IPS-NIHi11 (cell line): ENCODE measurements at regions not wholly inside any gene's neighbourhood (a gene's known extent, or its start where the extent isn't known, plus 50 kb on each side); places are given as distances from the start of the nearest gene placed in this dataset.
"Not testable (repeated sequence)": the region's sequence is repeated elsewhere in the genome, so short reads cannot be mapped to it uniquely, and the experiment has no call there.

Source experiments
- DNase-seq: peaks from one replicate; pipeline ENCODE4 v3.0.0; 2012; ENCODE audit warnings: mixed read lengths, low spot score

GRCh38 chr4:188287169-188287894 lies 148.1 kb downstream of the TRIML1 start:
- no peak for DNase-seq

DNA sequence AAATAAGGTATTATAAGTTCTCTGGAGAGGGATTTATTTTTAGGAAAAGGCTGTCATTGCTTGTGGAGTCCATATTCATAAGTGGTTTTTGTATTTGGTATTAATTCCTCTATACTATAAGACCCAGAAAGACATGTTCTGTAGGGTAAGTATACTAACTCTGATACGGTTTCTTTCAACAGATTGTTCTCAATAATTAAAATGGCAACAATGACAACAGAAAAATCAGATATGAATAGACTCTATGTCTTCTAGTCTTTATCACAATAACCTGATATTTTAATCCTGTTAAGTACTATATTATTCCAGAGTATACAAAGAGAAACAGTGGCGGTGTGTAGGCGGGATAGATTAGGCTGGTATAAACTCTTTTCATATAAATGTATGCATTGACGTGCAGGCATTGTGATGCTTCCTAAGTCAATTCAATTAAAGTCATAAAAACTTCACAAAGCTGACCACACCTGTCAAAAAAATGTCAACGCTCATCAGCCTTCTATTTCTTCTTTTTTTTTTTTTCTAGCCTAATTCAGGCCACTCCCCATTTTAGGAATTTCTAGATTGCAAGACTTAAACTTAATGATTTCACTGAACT lies 150.4 kb downstream of the TRIML1 start:
- DNase-seq: no peak

DNA sequence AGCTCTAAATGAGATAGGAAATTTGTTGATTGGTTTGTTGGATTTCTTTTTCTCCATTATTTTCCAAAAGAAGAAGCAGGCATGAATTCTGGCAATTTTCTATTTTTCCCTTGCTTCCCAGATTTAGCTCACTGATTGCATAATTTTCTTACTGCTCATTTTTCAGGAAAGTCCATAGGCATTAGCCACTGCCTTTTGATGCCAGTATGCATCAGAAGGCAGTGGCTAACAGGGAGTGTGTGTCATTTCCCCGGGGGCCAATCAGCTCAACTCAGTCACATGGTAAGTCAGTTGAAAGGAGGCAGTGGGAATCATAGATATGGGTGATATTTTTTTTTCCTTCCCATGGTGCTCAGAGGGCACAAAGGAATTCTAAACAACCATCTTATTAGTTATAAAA lies 156.7 kb downstream of the TRIML1 start:
- no peak for DNase-seq

- DNase-seq: no peak
These were observed 157.1 kb downstream of the TRIML1 start for GRCh38 chr4:188296331-188296730.

GRCh38 chr4:188297873-188298272 lies 158.6 kb downstream of the TRIML1 start:
- no peak for DNase-seq

- DNase-seq: no peak
These were observed 159.9 kb downstream of the TRIML1 start for GRCh38 chr4:188299161-188299560.

DNA sequence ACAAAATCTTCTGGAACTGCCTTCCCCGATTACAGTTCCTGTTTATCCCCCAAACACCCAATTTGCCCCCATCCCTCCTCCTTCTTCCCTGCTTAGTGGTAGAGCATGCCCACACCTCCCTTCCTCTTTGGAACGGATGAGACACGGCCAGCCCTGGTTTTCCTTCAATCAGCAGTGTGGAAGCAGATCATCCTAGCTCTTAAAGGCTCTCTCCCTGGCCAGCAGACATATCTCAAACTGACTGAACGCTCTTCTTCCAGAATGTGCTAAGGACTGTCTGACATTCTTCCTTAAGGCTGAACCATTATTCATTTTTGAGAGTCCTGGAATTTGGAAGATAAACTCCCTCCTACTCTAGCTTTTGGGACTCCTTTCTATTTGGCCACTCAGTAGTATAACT lies 161.1 kb downstream of the TRIML1 start:
- DNase-seq: no peak

- DNase-seq: peak; percentile 31
These were observed 166.4 kb downstream of the TRIML1 start for GRCh38 chr4:188305690-188306089.

DNA sequence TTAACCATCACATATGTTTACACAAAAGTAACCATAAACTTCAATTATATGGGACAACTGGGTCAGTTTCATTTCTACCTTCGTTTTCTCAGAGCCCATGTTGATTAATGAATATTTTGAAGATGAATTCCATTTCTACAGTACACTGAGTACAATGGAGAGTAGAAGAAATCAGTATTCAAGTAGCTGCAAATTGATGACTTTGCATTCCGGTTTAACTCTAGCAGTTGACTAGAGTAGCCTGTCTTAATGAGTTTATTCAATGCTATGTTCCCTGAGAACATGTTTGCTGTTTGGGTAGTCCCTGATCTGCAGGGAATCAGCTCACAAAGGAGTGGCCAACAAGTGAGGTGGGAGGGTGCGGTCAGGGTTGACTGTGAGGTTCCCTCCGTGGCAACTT lies 168.3 kb downstream of the TRIML1 start:
- no peak for DNase-seq

- no peak for DNase-seq
These were observed 168.9 kb downstream of the TRIML1 start for GRCh38 chr4:188308142-188308541.

- no peak for DNase-seq
These were observed 177.2 kb downstream of the TRIML1 start for GRCh38 chr4:188316391-188316790.

GRCh38 chr4:188328966-188329365 lies 189.7 kb downstream of the TRIML1 start:
- no peak for DNase-seq

DNA sequence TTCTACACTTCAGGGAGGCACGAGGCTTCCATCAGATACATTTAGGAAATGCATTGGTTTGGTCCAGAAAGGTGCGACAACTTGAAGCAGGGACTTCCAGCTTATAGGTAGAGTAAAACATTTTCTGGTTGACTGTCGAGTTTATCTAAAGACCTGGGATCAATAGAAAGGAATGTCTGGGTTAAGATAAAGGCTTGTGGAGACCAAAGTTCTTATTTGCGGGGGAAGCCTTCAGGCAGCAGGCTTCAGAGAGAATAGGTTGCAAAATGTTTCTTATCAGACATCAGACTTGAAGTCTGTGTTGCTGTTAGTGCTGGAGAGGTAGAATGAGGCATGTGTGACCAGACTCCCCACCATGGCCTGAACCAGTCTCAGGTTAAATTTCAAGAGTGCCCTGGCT lies 190.3 kb downstream of the TRIML1 start:
- no peak for DNase-seq

GRCh38 chr4:188332265-188332664 lies 193.0 kb downstream of the TRIML1 start:
- no peak for DNase-seq

GRCh38 chr4:188336891-188337290 lies 197.7 kb downstream of the TRIML1 start:
- DNase-seq: no peak

DNA sequence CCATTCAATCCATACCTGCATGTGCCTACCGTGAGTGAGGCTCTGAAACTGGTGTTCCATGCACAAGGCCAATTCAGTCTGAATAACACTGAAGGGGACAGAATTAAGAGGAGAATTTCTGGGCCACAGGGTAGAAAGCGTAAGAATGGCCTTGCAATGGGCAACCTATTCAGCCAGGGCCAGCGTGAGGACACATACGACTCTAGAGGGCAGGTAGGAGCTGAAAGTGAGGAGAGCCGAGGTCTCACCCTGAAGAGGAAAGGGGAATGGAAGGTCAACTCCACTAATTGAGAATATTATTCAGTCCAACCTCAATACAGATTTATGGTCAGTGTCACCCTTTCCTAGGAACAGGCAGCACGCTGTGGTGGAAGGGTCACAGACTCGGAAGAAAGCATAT lies 202.2 kb downstream of the TRIML1 start:
- peak; percentile 14 for DNase-seq

DNA sequence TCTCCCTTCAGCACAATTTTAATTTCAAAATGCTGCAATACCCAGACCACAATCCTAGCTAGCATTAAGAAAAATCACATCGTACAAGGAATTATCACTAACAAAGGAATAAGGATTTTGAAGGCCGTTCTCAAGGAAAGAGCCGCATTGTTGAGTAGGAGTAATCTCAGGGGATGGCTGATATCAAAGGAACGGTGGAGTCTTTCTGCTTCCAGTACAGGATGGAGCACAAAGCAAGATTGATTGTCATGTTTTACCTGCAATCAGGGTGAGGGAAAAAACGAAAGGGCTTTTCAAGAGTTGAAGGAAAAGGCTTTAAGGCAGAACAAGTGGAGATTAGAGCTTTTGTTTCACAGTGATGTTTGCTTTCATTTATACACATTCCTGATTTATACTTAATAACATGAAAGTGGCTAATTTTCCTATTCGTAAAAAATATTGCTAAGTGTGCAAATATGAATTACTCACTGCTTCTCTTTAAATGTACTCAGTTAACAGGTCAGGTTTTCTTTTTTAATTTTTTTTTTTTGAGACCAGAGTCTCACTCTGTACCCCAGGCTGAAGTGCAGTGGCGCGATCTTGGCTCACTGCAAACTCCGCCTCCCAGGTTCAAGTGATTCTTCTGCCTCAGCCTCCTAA lies 207.0 kb downstream of the TRIML1 start:
- no peak for DNase-seq

- no peak for DNase-seq
These were observed 208.1 kb downstream of the TRIML1 start for GRCh38 chr4:188347339-188347738.

GRCh38 chr4:188349569-188349968 lies 210.3 kb downstream of the TRIML1 start:
- DNase-seq: not testable (repeated sequence)

DNA sequence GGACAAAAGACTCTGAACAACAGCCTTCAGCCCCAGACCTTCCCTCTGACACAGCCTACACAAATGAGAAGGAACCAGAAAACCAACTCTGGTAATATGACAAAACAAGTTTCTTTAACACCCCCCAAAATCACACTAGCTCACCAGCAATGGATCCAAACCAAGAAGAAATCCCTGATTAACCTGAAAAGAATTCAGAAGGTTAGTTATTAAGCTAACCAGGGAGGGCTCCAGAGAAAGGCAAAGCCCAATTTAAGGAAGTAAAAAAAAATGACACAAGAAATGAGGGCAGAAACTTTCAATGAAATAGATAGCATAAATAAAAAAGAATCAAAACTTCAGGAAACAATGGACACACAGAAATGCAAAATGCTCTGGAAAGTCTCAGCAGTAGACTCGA lies 224.0 kb downstream of the TRIML1 start:
- no peak for DNase-seq

GRCh38 chr4:188370777-188371176 lies 231.5 kb downstream of the TRIML1 start:
- no peak for DNase-seq

- DNase-seq: no peak
These were observed 232.8 kb downstream of the TRIML1 start for GRCh38 chr4:188372058-188372457.

- DNase-seq: no peak
These were observed 233.6 kb downstream of the TRIML1 start for GRCh38 chr4:188372829-188373228.

GRCh38 chr4:188374871-188375270 lies 235.6 kb downstream of the TRIML1 start:
- DNase-seq: no peak
